HG03280 (cell line): ENCODE measurements at regions not wholly inside any gene's neighbourhood (a gene's known extent, or its start where the extent isn't known, plus 50 kb on each side); places are given as distances from the start of the nearest gene placed in this dataset.
"Not testable (repeated sequence)": the region's sequence is repeated elsewhere in the genome, so short reads cannot be mapped to it uniquely, and the experiment has no call there.

ENCODE experiments used
- ATAC-seq: cut with Tn5 transposase; IDR thresholded peaks from one replicate; pipeline ENCODE4 v1.9.1; 2021; ENCODE audit warnings: mild to moderate bottlenecking, moderate library complexity; ENCODE audit not compliant: unreplicated experiment

- no peak for ATAC-seq
Measured at GRCh38 chr6:170067181-170067641, 223.7 kb downstream of the DLL1 start.

GRCh38 chr6:170066679-170067078, 224.2 kb downstream of the DLL1 start:
- ATAC-seq, result no peak

- ATAC-seq, result no peak
Measured at GRCh38 chr6:170063851-170064602, 226.9 kb downstream of the DLL1 start.

DNA sequence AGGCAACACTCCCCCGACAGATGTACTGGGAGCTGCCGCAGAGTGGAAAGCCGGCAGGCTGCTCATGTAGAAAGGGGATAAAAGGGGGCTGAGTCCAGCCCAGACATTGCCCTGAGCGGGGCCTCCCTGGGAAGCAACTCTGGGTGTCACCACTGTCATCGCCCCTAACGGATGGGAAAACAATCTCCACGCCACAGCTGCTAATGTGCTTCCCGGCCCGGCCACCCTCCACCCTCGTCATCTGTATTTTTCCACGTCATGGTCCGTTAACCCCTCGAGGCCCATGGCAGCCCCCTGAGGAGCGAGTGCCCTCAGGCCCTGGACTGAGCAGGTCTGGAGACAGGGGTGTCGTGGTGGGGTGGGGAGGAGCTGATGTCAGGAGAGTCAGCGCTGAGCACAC, 227.4 kb downstream of the DLL1 start:
- ATAC-seq, result no peak

- no peak for ATAC-seq
Measured at GRCh38 chr6:170062915-170063241, 228.0 kb downstream of the DLL1 start.

DNA sequence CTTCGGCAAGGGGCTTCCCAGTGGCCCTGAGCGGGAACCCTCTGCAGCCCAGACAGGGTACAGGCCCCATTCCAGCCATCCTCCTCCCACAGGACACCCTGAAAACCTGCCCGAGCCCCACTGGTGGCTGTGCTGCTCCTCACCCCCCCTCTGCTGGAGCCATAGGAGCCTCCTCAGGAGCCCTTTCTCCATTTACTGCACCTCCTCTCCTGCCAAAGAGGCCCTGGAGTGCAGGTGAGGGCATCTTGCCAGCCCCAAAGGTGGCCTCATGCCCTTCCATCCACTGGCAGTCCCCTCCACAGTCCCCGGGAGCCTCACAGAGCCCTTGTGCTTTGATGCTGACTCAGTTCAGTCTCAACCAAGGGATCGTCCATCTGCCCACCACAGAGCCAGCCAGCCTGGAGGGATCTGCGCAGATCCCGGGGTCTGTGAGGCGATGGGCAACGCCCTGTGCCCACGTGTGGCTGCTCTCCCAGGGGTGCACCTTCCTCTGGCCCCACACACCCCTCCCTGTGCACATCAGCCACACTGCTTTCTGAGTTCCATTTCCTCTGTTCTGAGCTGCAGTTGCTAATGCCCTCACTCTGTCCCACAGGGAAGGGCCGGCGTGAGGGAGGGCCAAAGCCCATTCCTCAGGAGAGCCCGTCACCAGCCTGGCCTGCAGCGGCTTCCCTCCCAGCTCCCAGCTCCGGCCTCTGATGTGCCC, 228.5 kb downstream of the DLL1 start:
- ATAC-seq, result no peak

DNA sequence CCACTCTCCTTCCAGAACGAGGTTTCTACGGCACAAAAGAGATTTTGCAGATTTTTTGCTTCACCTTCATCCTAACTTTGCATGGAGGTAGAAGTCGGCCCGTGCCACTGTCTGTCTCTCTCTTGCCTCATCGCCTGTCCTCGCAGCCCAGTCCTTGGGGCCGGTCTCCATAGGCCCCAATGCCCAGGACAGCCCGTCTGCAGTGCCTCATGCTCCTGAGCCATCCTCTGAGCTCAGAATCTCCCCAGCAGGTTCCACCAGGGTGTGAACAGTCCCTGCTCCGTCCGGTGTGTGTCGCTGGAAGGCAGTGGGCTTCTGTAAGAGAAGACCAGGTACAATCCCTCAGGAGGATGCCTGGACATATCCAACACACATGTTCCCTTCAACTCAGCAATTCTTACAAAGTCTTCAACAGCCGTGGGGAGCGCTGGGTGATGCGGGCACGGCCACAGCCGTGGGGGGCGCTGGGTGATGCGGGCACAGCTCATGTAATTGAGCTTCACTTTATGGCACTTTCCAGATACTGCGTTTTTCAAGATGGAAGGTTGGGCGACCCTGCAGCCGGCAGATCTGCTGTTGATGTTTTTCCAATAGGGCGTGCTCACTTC, 231.9 kb downstream of the DLL1 start:
- ATAC-seq, result no peak

DNA sequence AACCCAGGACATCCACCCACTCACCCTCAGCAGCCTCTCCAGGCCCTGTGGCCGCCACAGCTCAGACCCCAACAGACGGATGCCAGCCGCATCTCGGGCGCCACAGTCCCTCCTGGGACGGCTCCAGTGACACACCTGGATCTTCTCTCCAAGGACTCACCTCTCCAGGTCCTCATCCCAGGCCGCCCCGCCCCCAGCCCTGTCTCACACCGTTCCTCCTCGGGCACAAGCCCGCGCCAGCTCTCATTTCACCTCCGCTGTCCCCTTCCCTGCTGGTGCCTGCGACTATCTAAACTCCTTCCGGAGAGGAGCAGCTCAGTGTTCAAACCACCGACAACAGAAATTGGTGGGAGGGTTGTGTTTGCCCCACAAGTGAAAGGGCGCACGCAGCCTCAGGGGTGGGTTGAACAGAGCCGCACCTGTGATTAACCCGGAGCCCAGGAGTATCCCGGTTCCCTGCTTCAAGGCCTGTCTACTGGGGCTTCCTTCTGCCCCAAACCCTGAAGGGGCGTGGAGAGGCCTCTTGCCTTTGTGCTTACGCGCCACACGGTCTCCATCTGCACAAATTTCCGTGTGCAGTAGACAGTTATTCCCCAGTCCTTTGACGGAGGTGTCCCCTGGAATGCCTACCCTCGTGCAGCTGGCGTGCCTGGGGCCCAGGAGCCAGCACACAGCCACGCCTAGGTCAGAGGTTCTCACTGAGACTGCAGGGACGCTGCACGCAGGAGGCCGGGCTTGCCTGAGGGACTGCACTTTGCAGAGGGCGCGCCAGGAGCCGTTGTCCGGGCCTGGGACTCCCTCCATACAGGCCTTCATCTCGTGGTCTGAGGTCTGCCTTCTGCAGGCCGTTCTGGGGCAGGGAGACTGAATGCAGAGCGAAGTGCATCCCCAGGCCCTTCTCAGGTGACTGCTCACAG, 232.7 kb downstream of the DLL1 start:
- no peak for ATAC-seq

DNA sequence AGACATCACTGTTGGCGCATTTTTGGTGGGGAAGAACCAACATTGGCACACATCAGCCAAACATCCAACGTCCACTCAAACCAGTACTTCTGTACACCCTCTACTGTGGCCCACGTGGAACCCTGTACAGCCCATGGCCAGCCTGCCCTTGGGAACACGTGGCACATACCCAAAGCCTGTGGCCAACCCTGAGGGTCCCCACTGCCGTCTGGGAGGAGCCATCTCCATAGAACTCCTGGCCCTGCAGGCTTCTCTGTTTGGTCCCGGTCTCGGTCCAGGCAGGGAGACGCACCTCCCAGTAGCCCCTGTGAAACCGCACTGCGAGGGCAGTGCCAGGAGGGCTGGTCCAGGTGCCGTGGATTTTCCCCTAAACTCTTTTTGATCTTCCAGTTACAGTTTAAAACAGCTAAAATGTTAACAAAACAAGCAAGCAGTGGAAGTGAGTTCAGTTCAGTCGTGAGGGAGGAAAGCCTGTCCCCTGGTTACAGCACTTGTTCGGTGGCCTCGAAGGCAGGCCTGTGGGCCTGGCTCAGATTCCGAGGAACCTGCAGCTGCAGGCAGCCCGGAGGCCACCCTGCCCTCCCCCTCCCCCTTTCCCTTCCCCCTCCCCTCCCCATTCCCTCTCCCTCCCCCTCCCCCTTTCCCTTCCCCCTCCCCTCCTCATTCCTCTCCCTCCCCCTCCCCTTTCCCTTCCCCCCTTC, 233.7 kb downstream of the DLL1 start:
- ATAC-seq, result no peak

- ATAC-seq, result no peak
Measured at GRCh38 chr6:170056278-170056711, 234.6 kb downstream of the DLL1 start.

GRCh38 chr6:170055797-170056196, 235.1 kb downstream of the DLL1 start:
- not testable (repeated sequence) for ATAC-seq

DNA sequence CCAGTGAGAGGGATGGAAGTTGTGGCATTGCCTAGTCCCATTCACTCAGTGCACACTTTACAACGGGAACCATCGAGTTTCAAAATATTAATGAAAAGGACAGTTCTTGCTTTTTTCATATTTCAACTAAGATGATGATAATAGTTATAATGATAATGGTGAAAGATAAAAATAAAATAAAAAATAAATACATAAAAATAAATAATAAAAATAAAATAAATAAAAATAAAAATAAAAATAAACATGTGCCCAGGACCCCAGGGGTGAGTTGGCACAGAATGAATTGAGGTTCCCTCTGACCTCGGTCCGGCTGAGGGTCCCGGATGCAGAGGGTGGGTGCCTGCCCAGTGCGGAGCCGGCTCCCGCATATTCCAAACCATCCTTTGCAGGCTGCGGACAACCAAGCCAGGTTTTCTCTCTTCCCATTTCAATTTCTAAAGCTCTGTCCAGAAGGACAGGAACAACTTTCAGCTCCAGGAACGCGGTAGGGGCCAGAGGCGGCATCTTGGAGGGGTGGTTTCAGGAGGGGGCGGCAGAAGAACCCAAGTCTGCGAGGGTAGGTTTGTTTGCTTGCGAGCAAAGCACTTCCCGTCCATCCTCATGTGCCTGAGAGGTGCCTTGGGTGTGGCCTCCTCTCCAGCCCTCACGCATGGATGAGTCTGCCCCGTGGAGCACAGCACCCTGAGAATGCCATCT, 236.8 kb downstream of the DLL1 start:
- no peak for ATAC-seq

DNA sequence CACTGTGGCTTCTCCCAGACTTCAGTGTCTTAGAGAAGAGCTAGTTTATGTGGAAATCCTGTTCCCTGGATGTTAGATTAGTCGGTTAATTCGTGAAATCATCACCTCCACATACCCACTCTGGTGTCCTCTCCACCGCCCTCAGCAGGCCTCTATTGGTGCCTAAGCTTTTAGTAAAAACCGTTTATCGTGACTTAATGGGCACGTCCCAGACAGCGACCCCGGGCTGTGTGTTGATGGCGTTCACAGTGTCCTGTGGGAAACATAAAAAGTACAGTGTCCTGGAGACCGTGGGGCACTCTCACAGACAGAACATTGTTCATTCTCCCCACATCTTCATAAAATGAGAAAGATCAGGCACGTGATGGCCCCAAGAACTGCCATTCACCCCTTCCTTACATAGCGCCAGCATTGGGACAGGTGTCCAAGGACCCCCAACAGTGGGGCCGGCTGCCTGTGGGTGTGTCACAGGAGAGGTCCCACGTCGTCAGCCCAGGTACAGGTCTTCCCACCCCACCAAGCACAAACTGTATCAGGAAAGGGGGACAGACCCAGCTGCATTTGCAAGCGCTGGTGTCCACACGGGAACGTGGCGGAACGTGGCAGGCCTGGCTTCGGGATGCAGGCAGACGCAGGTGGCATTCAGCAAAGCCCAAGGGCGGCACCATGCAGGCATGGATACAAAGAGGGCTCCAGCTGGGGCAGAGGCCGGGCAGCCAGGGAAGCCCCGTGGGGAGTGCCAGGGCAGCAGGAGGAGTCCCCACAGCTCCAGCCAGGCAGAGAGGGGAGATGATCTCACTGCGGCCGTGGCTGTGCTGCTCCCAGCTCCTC, 237.7 kb downstream of the DLL1 start:
- ATAC-seq, result no peak

GRCh38 chr6:170051229-170052172, 239.4 kb downstream of the DLL1 start:
- no peak for ATAC-seq

- ATAC-seq, result no peak
Measured at GRCh38 chr6:170050591-170051041, 240.3 kb downstream of the DLL1 start.

DNA sequence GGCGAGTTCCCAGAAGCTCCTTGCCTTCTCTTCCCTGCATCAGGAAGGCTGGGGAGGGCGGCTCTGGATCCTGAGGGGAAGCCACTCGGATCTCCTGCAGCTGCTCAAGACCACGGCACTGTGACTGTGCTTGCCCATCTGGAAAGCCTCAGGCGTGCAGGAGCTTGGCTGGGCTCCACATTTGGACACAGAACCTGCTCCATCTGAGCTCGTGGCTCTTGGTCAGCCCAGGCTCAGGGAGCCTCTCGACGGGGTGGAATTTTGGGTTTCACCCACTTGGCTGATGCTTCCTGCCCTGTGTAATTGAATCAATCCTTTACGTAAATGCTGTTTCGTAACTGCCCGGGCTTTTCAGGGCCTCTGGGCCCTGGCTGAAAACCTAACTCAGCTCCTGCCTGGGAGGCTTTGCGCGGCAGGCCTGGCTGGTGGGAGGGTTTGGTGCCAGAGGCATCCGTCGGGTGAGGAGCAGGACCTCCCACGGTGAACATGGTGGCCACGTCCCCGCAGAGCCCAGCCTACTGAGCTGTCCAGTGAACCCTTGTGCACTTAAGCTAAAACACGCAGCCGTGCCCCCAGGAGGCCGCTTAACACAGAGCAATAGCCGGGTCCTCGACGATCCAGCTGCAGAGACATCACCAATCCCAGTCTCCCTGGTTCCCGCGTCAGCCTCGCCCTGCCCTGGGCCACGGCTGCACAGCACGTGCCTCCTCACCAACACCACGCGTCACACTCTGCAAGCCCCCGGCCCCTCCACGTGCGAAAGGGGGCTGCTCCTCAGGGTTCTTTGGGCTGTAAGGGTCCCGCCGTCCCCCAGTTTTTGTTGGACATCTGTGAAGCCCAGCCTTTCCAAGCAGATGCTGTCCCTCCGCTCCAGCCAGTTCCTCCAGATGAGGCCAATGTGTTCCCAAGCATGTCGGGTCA, 241.0 kb downstream of the DLL1 start:
- ATAC-seq, result no peak
